ENCODE measurements at regions not wholly inside any gene's neighbourhood (a gene's known extent, or its start where the extent isn't known, plus 50 kb on each side); places are given as distances from the start of the nearest gene placed in this dataset.

DNA sequence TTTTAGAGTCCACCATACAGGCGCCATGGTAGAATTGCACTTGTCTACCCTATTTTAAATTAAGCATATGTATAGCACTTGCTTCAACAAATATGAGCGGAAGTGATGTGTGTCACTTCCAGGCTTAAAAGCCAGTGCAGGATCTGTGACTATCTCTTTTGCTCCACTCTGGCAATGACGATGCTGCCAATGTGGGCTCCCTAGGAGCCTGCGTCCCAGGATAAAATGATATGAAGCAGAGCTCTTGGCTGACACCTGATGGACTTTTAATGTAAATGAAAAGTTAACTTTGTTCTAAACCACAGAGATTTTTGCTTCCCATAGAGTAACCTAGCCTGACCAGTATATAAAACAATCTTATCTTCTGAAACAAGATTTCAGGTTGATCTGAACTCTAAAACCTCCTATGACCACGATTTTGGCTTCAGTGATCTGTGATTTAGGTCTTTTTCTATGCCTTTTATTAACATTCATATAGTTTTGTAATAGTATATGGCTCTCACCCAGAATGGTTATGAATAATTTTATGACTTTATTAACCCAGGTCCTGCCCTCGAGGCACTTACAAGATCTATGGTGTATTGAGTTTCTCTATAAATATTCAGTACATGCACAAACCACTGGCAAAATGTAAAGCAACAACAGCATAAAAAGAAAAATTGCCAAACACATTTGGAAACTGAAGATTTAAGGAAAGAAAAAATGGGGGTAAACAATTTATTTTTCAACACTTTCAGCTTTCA, 422.5 kb upstream of the PIK3C3 start:
- no peak overlapping the region for H3K4me3 ChIP-seq (ENCODE audit: low read depth, low read length)
- DNase-seq (ENCODE audit: low read depth), result peak; percentile 33
- TF ChIP-seq, protein P1, sequence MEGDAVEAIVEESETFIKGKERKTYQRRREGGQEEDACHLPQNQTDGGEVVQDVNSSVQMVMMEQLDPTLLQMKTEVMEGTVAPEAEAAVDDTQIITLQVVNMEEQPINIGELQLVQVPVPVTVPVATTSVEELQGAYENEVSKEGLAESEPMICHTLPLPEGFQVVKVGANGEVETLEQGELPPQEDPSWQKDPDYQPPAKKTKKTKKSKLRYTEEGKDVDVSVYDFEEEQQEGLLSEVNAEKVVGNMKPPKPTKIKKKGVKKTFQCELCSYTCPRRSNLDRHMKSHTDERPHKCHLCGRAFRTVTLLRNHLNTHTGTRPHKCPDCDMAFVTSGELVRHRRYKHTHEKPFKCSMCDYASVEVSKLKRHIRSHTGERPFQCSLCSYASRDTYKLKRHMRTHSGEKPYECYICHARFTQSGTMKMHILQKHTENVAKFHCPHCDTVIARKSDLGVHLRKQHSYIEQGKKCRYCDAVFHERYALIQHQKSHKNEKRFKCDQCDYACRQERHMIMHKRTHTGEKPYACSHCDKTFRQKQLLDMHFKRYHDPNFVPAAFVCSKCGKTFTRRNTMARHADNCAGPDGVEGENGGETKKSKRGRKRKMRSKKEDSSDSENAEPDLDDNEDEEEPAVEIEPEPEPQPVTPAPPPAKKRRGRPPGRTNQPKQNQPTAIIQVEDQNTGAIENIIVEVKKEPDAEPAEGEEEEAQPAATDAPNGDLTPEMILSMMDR (conservative IDR thresholded peaks at IDR 0.05; ENCODE audit: low read depth, low read length), result peak; percentile 49

DNA sequence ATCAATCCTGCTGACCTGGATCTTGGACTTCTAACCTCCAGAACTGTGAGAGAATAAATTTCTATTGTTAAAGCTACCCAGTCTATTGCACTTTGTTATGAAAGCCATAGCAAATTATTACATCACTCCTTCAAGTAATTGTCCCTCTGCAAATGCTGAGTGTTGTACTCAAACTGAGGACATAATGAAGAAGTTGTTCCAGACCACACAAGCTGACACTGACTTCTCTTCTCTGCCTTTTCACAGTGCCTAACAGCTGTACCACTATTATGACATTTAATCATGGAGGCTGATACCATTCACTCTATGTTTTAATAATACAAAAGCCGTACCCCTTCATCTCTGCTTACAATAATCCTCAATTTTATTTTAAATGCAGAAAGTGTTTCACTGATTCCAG, 424.1 kb upstream of the PIK3C3 start:
- TF ChIP-seq, protein P1 (conservative IDR thresholded peaks at IDR 0.05; ENCODE audit: low read depth, low read length), result no peak
- H3K4me3 ChIP-seq (ENCODE audit: low read depth, low read length), result no peak overlapping the region
- no peak for DNase-seq (ENCODE audit: low read depth)

DNA sequence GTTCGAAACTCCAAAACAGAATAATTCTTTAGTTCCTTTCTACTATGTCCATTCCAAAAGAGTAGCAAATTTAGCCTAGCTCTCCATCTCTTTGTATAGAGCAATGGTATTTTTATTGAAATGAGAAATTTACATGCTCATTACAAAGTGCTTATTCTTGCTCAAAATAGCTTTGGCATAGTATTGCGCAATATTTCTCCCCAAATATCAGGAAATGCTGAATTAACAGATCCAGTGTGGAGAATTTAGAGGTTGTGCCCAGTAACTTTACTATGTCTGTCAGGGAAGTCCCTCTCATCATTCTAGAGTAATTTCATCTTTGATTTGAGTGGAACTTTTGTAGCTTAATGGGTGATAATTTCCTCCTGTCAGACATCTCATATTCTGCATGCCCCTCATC, 425.9 kb upstream of the PIK3C3 start:
- no peak overlapping the region for H3K4me3 ChIP-seq (ENCODE audit: low read depth, low read length)
- TF ChIP-seq, protein P1 (conservative IDR thresholded peaks at IDR 0.05; ENCODE audit: low read depth, low read length), result no peak

DNA sequence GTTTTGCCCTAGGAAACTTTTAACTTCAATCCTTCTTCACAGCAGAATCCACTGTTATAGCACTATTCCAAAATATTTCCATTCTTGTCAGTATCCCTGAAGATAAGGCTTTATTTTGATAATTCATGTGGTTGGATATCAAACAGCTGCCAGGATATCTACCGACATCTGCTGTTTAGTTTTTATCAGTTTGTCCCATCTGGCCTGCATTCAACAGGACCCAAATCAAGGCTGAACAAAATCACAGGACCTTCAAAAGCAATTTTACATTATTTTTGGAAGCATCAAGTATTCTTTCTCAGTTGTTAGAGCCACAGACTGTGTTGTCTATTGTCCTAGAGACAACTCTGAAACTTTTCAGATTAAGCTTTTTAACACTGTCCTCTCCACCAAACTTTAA, 429.0 kb upstream of the PIK3C3 start:
- TF ChIP-seq, protein P1 (conservative IDR thresholded peaks at IDR 0.05; ENCODE audit: low read depth, low read length), result no peak

More for the DNA sequence above, 425.9 kb upstream of the PIK3C3 start:
- no peak for DNase-seq (ENCODE audit: low read depth)

DNA sequence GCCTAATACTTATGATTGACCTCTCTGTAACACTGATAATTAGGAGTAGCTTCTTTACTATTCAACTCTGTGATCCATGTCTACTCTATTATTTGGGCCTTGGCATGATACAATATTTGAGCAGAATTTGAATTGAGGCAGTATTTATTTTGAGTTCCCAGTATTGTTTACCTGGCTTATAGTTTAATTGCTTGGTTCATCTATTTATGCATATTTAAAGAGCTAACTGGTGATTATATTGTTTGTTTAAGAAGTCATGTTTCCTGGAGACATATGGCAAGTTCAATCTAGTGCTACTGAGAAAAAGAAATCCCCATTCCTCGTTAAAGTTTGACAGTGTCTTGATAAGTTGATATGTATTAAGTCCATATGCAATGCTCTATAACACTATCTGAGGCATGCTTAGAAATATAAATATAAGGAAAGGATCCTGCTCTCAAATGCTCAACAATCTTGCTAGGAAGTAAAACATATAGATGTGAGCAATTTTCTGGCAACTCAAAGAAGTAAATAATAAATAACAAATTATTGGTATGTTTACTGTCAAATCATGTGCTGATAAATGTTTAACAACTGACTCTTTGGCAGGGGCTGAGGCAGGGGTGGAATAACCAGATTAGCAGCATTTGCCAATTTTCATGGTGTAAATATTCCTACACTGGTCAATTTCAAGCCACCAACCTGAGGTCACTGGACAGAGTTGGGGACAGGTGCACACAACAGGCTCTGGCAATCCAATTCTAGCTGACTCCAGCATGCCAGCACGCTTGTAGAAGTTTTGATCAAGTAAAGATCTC, 430.2 kb upstream of the PIK3C3 start:
- DNase-seq (ENCODE audit: low read depth), result no peak
- H3K4me3 ChIP-seq (ENCODE audit: low read depth, low read length), result no peak overlapping the region
- TF ChIP-seq, protein P1 (conservative IDR thresholded peaks at IDR 0.05; ENCODE audit: low read depth, low read length), result no peak

More for the DNA sequence above, 429.0 kb upstream of the PIK3C3 start:
- DNase-seq (ENCODE audit: low read depth), result no peak
- H3K4me3 ChIP-seq (ENCODE audit: low read depth, low read length), result no peak overlapping the region

DNA sequence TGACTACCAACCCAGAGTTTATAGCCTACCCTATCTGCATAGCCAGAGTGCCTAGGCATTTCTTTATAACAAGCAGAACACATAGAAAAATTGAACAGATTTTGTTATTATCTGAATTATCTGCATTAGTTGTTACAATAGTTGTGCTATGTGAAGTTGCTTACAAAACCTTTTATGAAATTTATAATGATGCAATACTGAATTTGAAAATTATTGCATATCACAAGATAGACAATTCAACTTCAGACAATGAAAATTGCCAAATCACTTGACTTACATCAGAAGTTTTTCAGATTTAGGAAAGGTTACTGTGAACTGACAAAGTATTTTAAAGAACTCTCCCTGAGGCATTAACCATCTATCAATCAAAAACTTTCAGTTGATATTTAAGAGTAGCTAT, 437.9 kb upstream of the PIK3C3 start:
- H3K4me3 ChIP-seq (ENCODE audit: low read depth, low read length), result no peak overlapping the region
- TF ChIP-seq, protein P1 (conservative IDR thresholded peaks at IDR 0.05; ENCODE audit: low read depth, low read length), result no peak
- no peak for DNase-seq (ENCODE audit: low read depth)
